NCI-H2029 treated with DMSO at 0.1 percent for 48 hours (cell line): ENCODE measurements at regions not wholly inside any gene's neighbourhood (a gene's known extent, or its start where the extent isn't known, plus 50 kb on each side); places are given as distances from the start of the nearest gene placed in this dataset.

Source experiments
- DNase-seq: peaks from one replicate; lab custom pipeline; 2025; lab: John Stamatoyannopoulos, UW

DNA sequence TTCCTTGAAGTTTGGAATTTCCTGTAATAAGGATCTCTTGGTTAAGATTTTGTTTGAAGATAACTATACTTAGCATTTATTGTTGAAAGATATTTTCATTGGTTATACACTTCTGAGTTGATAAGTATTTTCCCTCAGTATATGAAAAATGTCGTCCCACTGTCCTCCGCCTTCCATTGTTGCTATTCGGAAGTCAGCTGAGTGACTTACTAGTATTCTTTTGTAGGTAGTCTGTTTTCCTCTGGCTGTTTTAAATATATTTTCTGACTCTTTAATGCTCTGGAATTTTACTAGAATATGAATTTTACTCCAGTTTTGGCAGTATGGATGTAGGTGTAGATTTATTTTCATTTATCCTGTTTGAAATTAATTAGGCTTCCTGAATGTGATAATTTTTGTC lies 498.7 kb upstream of the NFIA start:
- DNase-seq, result no peak

- DNase-seq, result no peak
These were observed 500.7 kb upstream of the NFIA start for GRCh38 chr1:60581455-60582220.

DNA sequence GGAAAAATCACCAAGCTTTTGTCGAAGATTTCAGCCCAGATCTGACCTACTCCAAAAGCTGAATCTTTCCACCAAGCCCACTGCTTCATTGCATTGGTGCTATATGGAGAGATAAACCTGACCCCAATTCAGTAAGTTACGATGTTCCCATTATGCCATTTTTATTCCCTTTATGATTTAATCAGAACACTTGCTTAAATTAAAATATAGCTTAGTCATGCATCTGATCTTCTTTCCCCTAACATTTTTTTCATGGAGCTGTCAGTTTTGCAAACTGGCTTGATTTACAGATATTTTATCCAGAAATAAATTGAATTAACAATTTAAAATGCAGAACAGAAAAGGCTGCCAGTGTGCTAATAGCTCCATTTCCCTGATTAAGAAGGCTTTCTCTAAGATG lies 503.5 kb upstream of the C1orf87 start:
- no peak for DNase-seq

- no peak for DNase-seq
These were observed 501.9 kb upstream of the C1orf87 start for GRCh38 chr1:60575326-60575977.

- DNase-seq, result peak; percentile 20
These were observed 500.3 kb upstream of the C1orf87 start for GRCh38 chr1:60573726-60574409.

DNA sequence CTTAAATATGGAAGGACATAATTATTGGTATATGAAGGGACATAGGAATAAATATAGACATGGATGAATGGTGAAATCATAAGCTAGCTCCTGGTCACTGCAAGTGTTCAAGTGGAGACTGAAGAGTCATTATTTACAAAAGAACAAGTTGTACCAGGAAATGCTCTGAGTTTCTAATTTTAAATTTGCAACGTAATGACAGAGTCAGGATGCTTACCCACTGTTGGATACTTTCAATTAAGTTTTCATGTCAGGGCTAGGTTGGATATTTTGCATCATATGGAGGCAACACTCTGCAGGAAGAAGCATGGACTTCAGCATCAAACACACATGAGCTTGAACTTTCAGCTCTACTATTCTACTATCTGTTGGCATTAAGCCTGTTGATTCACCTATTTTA lies 499.6 kb upstream of the C1orf87 start:
- DNase-seq, result peak; percentile 71

DNA sequence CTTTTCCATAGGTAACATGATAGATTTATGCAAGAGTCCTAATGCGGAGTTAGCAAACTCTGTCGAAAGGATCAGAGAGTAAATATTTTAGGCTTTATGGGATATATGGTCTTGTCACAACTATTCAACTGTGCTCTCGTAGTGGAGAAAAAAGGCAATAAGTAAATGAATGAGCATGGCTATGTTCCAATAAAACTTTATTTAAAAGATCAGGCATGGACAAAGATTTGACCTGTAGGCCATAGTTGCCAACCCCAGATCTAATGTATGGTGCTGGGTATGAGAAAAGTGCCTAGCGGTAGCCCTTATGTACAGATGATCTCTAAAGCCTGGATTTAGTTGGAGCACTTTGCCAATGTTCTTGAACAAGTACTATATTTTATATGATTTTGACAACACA lies 498.8 kb upstream of the C1orf87 start:
- DNase-seq, result no peak

- no peak for DNase-seq
These were observed 498.2 kb upstream of the C1orf87 start for GRCh38 chr1:60571811-60572210.

GRCh38 chr1:60569189-60569588 lies 495.6 kb upstream of the C1orf87 start:
- DNase-seq, result peak; percentile 30

GRCh38 chr1:60567256-60567655 lies 493.7 kb upstream of the C1orf87 start:
- no peak for DNase-seq

DNA sequence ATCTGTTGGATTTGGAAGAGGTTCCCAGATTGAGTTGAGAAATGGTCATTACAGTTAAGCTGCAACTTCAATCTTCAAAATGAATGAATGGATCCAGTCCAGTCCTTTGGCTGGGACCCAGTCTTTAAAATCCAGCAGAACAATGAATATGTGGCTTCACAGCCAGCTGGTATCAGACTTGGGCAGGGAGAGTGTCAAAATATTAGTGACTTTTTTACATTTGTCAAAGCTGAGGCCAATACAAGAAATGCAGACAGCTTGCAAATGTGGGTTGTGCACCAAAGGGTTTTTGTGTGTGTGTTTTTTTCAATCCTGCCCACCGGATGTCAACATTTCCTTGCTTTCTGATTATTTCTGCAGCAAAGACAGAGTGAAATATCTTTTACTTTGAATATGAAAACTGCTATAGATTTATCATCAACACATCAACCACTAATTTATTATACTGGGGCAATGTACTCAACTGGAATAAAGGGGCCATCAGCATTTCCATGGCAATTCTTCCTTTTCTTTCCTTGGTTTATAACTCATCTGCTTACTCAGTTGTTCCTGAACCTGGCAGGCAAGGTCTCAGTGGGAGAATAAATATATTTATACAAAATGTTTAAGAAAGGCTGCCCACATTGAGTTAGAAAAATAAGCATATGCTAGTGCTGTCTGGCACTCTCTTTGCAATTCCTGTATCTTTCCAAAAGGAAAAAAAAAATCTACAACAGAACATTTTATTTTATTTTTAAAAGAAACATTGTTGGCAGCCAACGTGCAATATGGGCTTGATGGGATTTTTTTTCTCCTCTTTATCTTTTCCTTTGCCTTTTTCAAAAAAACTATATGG lies 491.6 kb upstream of the C1orf87 start:
- no peak for DNase-seq

GRCh38 chr1:60563777-60564535 lies 490.4 kb upstream of the C1orf87 start:
- DNase-seq, result no peak

GRCh38 chr1:60562740-60563139 lies 489.2 kb upstream of the C1orf87 start:
- no peak for DNase-seq

DNA sequence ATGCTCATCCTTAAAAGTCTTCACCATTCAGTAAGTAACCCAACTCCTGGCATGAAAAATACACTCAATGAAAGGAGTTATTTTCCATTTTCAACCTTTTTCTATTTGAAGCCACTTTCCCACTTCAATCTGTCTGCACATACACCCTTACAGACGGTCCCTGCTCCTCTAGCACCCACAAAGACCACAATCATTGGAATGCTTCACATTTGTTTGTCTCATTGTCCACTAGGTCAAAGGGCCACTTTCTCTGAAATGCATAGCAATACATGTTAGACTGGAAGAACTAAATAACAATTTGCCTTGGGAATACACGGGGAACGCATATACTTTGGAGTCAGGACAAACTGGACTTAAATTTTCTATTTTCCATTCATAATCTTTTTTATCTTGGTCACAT lies 487.1 kb upstream of the C1orf87 start:
- no peak for DNase-seq

- DNase-seq, result no peak
These were observed 484.7 kb upstream of the C1orf87 start for GRCh38 chr1:60558236-60558635.

GRCh38 chr1:60553730-60554129 lies 480.2 kb upstream of the C1orf87 start:
- DNase-seq, result no peak

GRCh38 chr1:60547821-60548220 lies 474.3 kb upstream of the C1orf87 start:
- DNase-seq, result peak; percentile 100

GRCh38 chr1:60541831-60542532 lies 468.4 kb upstream of the C1orf87 start:
- no peak for DNase-seq

- DNase-seq, result no peak
These were observed 466.6 kb upstream of the C1orf87 start for GRCh38 chr1:60540141-60540540.

DNA sequence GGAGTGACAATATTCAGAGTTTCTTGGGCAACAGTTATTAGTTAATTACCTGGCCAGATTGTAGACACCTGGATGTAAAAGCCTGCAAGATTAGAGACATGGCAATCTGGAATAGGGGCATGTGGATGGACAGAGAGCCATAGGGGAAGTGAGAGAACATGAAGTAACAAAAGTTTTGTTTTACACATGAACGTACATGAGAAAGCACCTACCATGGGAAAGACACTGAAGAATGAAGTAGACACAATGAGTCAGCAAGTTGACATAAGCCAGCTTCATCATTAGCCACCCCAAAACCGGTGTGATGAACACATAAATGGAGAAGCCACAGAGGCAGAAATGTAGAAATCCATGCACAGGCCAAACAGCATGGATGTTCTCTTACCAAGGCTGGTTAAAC lies 462.1 kb upstream of the C1orf87 start:
- no peak for DNase-seq

DNA sequence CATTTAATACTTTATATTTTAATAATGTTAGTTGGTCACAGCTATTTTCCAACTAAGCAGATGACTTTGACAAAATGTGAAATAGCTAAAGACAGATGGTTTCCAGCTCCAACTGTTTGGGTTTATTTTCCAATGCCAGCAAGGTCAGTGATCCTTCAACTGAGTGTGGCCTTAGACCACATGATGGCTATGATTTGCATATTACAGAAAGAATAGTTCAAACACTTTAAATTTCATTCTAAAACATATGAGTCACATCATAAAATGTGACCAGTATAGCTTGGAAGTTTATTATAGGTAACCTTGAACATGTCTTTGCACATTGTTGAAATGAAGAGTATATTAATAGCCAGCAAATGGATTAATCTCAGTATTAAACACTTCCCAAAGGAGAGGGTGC lies 454.0 kb upstream of the C1orf87 start:
- DNase-seq, result no peak
